GM18502 (cell line): ENCODE measurements at regions not wholly inside any gene's neighbourhood (a gene's known extent, or its start where the extent isn't known, plus 50 kb on each side); places are given as distances from the start of the nearest gene placed in this dataset.

Experiments used
- ATAC-seq: cut with Tn5 transposase; IDR thresholded peaks from one replicate; pipeline ENCODE4 v1.9.1; 2021; ENCODE audit warnings: mild to moderate bottlenecking; ENCODE audit not compliant: unreplicated experiment, poor library complexity

DNA sequence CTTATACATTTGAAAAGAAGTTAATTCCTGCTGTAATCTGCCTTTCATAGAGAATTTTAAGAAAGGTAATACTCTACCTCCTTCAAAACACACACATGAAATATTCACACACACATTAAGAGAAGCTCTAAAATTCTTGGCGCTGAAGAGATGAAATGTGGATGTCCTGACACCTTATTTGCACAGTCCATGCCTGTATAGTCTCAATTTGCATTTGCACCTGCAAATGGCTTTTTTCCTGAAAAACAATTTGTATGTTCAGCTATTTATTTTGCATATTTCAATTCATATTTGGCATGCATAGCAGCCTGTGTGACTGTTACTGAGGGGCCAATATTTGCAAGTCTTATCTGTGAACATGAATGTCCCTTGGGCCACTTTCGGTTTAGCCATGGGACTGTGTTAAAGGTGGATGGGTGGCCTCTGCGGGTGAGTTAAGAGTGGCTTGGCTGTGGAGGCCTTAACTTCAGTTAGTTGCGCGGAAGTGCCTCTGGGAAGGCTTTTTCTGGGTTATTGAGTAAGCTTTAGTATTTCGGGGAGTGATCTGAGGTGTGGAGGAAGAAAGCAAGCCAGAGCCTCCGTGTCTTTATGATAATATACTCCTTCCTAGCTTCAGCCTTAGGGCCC, 443.3 kb upstream of the FAT1 start:
- ATAC-seq: no peak

DNA sequence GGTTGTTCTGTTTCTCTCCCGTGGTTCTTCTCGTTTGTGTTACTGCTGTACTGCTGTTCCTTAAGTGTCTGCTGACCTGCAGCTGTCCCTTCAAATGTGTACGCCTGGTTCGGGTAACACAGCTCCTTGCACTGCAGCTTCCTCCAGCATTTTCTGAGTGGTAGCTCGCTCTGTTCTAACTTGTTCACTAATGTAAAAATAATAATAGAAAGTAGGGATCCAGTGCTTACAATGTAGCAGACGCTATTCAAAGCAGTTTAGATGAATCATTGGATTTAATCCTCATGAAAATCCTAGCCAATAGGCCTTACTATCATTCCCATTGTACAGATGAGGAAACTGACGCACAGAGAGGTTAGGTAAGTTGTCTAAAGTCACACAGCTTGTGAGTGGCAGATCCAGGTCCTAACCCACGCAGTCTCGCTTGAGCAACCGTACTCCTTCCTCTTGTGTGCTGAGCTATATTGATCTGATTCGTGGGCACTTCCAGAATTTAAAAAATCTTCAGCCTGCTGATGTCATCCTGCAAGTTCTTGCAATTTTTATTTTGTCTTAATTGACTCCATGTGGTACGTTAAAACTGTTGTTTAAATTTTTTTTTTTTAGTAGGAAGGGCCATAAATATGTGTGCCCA, 448.2 kb upstream of the FAT1 start:
- no peak for ATAC-seq

DNA sequence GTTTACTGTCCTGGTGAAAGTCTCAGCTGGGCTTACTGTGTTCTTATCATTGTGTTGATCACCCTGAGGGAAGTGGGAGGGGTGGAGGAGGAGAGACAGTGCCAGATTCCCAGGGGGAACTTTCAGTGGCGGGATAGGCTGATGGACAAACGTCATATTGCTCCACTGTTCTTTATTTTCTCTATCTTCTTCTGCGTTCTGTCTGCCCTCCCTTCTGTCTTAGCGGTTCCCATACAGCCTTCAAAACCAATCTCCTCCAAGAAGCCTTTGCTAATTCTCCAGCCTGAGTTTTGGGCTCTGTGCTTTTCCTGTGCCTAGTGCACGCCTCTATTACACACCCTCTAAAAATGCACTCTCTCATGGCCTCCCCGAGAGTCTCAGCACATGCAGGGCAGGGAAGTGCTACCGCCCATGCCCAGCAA, 448.7 kb upstream of the FAT1 start:
- no peak for ATAC-seq

GRCh38 chr4:187174749-187175148, 451.1 kb upstream of the FAT1 start:
- no peak for ATAC-seq

GRCh38 chr4:187175197-187175596, 451.5 kb upstream of the FAT1 start:
- ATAC-seq: no peak

DNA sequence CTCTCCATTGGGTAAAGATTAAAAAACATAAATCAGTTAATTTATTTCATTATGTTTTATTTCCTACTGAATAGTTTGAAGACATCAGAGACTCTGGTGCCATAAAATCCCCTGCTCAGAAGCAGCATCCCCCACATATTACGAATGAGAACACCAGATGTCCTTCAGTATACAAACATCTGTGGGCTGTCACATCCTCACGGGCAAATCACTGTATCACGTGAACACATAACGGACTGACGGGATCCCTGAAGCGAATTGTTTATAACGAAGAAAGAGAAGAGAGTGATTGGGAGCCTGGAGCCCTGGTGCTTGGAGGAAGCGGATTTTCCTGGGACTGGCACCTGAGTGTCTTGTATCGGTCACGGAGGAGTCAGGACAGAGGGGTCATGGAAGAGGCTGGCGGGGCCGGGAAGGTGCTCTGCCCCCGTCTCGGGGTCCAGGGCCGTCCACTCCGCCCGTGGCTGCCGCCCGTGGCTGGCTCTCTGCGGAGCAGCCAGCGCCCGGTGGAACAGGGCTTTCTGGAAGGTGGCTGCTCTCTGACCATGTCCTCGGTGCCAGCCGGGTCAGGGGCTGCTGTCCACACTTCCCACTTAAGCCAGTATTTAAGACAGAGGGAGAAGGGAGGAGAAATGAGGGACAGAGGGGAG, 452.7 kb upstream of the FAT1 start:
- ATAC-seq: no peak

DNA sequence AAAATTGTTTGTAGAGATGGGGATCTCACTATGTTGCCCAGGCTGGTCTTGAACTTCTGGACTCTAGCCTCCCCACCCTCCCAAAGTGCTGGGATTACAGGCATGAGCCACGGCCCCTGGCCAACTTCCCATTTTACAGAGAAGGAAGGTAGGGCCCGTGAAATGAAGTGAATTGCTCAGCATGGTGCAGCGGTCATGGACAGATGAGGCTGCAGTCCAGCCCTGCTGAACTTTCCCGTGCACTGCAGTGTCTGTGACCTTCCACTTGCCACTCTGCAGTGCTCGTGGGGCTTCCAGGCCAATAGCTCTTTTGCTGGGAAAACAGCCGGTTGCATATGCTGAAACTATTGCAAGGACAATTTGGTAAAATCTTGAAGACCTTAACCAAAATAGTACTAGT, 454.4 kb upstream of the FAT1 start:
- no peak for ATAC-seq

DNA sequence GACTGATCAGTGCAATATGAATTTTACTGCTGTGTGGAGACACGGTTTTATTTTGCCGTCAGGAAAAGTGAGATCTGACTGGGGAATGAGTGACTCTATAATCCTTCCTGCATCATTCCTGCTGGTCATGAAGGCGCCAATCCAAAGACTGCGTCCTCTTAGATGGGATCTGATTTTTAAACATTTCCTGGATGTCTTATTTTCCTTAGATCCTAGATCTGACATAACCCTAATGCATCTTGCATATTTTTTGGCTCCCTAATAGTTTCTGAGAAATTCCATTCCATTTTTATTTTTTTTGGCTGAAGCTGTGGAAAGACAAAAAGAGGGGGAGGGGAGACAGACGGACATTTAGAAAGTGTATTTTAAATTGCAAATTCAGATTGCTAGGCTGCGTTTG, 454.9 kb upstream of the FAT1 start:
- ATAC-seq: no peak

DNA sequence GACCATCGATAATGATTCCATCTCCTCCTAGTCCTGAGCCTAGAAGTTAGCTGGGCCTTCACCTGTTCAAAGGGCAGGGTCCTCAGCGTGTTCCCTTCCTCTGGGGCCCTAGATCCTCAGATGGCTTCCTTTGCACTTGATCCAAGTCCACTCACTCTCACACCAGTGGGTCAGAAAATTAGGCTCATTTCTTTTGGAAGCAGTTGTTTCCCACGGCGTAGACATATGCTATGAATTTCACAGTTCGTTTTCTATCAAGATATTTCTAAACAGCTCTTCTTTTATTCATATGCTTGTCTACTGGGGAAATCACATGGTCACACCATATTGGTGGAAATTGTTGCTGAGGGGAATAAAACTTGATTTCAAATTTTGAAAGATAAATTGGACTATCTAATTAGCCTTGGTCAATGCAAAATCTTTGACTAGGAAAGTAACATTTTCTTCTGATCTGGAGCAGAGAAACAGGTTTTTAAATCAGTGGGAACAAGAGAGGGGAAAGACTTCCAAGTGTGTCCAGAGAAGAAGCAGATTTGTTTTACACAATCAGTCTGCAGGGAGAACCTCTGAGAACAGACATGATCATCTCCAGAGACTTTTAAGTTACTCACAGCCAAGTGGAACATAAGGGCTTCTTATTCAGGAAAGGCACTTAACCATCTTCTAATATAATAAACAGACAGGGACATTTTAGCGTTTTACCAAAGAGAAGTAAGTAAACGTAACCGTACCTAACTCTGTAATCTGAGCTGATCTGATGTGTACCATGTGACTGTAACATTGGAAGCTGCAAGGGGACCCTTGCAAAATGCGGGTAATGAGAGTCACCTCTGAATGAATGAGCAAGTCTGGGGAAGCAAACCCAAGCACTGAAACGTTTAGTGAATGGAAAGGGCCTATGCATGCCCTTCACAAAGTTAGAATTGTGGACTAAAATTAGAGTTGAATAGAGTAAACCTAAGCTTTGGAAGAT, 455.7 kb upstream of the FAT1 start:
- ATAC-seq: no peak

DNA sequence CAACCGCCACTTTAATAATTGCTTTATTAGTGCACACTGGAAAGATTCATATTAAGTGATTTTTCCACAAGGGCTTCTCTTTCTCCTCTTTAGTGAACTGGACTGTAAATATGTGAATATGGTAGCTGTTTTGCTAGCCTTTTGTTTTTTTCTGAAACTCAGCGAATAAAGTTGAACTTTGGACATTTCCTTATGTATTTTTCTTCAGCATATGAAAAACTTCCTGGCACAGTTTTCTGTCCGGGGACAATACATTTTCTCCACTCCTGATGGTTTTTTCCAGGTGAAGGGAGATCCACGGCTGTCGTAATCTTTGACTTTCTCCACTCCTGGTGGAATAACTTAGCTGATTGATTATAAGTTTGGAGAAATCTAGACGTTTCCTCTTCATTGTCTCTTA, 457.4 kb upstream of the FAT1 start:
- ATAC-seq: no peak

DNA sequence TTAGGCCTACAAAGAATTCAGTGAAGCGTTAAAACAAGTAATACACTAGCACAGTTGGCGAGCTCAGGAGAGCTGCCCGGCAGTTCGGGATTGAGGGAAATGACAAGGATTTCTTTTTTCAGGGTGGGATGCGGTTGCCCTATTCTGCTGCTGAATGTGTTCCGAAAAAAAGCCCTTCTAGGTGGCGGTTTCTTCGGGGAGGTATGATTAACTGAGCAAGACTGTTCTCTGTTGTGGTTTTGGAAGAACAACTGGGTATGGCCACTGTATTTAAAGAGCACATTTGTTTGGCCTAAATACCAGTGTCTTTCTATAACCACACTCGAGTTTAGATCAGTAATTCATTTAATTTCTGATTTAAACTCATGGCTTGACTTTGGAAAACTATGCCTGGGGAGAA, 459.7 kb upstream of the FAT1 start:
- ATAC-seq: no peak

GRCh38 chr4:187183826-187184225, 460.2 kb upstream of the FAT1 start:
- ATAC-seq: no peak

DNA sequence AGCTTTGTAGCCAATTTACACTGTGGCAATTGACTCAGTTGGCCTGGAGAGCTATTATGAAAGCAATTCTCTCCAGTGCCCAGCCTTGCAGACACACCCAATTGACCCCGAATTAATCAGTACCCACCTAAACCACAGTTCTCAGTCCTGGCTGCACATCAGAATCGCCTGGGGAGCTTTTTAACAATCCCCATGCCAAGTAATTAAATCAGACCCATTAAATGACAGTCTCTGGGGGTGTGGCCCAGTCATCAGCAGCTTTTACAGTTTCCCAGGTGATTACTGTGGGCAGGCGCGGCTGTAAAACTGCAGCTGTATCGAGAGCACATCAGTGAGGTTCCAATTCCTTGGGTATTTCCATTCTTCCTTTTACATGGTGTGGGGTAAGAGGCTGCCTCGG, 460.9 kb upstream of the FAT1 start:
- no peak for ATAC-seq

GRCh38 chr4:187188118-187188517, 464.5 kb upstream of the FAT1 start:
- no peak for ATAC-seq

DNA sequence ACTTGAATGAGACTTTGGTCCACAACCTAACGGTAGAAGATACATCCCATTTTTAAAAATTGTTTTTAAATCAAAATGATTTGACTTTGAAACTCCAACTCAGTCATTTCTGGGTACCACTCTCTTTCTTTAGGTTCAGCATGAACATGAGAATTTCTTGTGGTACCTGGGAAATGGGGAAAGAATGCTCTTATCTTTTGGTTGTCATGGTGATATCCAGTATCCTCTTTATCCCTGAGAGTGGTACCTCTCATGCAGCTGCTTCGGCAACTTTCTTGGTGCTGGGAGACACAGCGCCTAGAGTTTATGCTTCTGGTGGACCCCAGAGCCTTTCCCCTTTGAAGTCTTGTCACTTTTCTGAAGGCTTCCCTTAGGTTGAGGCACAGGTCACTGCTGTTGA, 465.1 kb upstream of the FAT1 start:
- ATAC-seq: no peak

DNA sequence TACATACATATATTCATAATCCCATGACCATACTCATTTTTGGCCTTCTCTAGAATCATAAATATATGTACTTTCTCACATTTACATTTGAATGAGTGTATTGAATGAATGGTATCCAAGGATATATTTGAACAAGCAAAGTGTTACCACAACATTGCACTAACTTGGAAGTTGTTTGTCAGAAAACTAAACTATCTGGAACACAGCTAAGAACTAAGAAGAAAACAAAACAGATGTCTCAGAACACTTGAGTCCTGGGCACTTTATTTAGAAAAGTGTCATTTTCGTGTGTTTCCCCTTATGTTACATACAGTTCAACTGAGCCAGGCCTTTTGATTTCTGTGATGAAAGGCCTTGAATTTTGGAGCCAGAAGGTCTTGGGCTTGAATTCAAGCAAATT, 466.7 kb upstream of the FAT1 start:
- ATAC-seq: no peak

- no peak for ATAC-seq
These were observed 468.0 kb upstream of the FAT1 start for GRCh38 chr4:187191676-187192075.

- no peak for ATAC-seq
These were observed 468.6 kb upstream of the FAT1 start for GRCh38 chr4:187192266-187192665.

DNA sequence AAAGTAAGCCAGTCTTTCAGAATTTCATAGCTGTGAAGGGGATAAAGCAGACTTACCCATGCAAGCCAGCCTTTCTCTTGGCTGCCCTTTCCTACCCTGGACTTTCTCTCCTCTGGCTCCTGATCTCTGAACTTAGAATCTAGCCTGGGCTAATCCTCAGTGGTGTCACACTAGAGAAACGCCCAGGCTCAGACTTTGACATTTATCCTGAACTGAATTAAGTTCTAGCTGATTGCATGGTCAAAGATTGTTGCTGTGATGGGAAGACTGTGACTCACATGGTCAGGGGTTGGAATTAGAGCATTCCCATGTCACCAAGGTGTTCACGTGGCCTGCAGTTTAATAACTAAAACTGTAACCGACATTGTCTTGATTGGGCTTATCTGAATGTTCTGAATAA, 469.5 kb upstream of the FAT1 start:
- ATAC-seq: no peak

- no peak for ATAC-seq
These were observed 480.8 kb upstream of the FAT1 start for GRCh38 chr4:187204389-187204918.

- ATAC-seq: no peak
These were observed 484.3 kb upstream of the FAT1 start for GRCh38 chr4:187207931-187208330.
